GM13977 (cell line): ENCODE measurements at regions not wholly inside any gene's neighbourhood (a gene's known extent, or its start where the extent isn't known, plus 50 kb on each side); places are given as distances from the start of the nearest gene placed in this dataset.

Experiments used
- DNase-seq: peaks from one replicate; pipeline ENCODE4 v3.0.0; 2012; ENCODE audit warnings: low spot score
- CTCF ChIP-seq: IDR thresholded peaks from 2 replicates; pipeline ENCODE4 v1.5.1; 2012; ENCODE audit warnings: mild to moderate bottlenecking, control low read depth; ENCODE audit not compliant: insufficient read depth; ENCODE audit errors: extremely low read depth, missing control alignments
- in situ Hi-C: fragments of 300-500 bp; cut with MboI; formaldehyde crosslinking; loops from one replicate; pipeline ENCODE4 v1.12.0; 2022; ENCODE audit warnings: low sequenced_read_pairs, low pct_unique_long_range_greater_than_20kb, mixed read lengths, inconsistent platforms; ENCODE audit not compliant: unreplicated experiment

GRCh38 chr1:60367532-60367931 lies 294.0 kb upstream of the C1orf87 start:
- in situ Hi-C loops = no loop called here
- no peak for DNase-seq

GRCh38 chr1:60359431-60359830 lies 285.9 kb upstream of the C1orf87 start:
- DNase-seq = no peak
- no peak for TF ChIP-seq CTCF
- in situ Hi-C loops = no loop called here

More at GRCh38 chr1:60367532-60367931, 294.0 kb upstream of the C1orf87 start:
- no peak for TF ChIP-seq CTCF

- DNase-seq = no peak
- in situ Hi-C loops = no loop called here
- no peak for TF ChIP-seq CTCF
These were observed 277.0 kb upstream of the C1orf87 start for GRCh38 chr1:60350531-60350930.

- DNase-seq = no peak
- TF ChIP-seq CTCF = no peak
- in situ Hi-C loops = no loop called here
These were observed 275.3 kb upstream of the C1orf87 start for GRCh38 chr1:60348884-60349283.

GRCh38 chr1:60345621-60346020 lies 272.1 kb upstream of the C1orf87 start:
- no peak for DNase-seq
- in situ Hi-C loops = no loop called here
- TF ChIP-seq CTCF = no peak

GRCh38 chr1:60345049-60345448 lies 271.5 kb upstream of the C1orf87 start:
- in situ Hi-C loops = no loop called here
- TF ChIP-seq CTCF = no peak

GRCh38 chr1:60343736-60344135 lies 270.2 kb upstream of the C1orf87 start:
- DNase-seq = no peak
- no peak for TF ChIP-seq CTCF
- in situ Hi-C loops = no loop called here

More at GRCh38 chr1:60345049-60345448, 271.5 kb upstream of the C1orf87 start:
- DNase-seq = no peak
